H1 (cell line): ENCODE measurements at regions not wholly inside any gene's neighbourhood (a gene's known extent, or its start where the extent isn't known, plus 50 kb on each side); places are given as distances from the start of the nearest gene placed in this dataset.

ENCODE experiments used
- ASH2L ChIP-seq: fragments of 200-600, 300-600 bp; sonication (generic); IDR thresholded peaks from one replicate; pipeline ENCODE4 v1.7.1; 2017; ENCODE audit warnings: low read length
- ATF3 ChIP-seq: IDR thresholded peaks from 2 replicates; pipeline ENCODE4 v1.6.1; 2011; ENCODE audit warnings: low read depth, mild to moderate bottlenecking, low read length; ENCODE audit not compliant: insufficient read depth
- BCL11A ChIP-seq, 2 experiments: IDR thresholded peaks; one replicate each; pipeline ENCODE4 v1.6.1; 2011; ENCODE audit warnings: low read depth in 2 of 2, low read length in 2 of 2, mild to moderate bottlenecking in 2 of 2
- CHD2 ChIP-seq: IDR thresholded peaks from 2 replicates; pipeline ENCODE4 v1.6.1; 2012; ENCODE audit warnings: low read length, improper control_type of control experiment
- CTCF ChIP-seq, 3 experiments: IDR thresholded peaks; 1 replicate in 2 of 3; 2 replicates in 1 of 3; pipeline versions ENCODE4 v1.5.1 to v1.6.1; 2011; ENCODE audit warnings: low read length in 3 of 3, mild to moderate bottlenecking in 3 of 3, inconsistent platforms in 2 of 3, low read depth in 1 of 3, moderate library complexity in 1 of 3; ENCODE audit not compliant: insufficient read depth in 1 of 3; ENCODE audit errors: control extremely low read depth in 1 of 3
- JUN ChIP-seq: IDR thresholded peaks from 2 replicates; pipeline ENCODE4 v1.6.1; 2011; ENCODE audit warnings: low read depth, mild to moderate bottlenecking, improper control_type of control experiment, low read length
- MAX ChIP-seq: IDR thresholded peaks from 2 replicates; pipeline ENCODE4 v1.6.1; 2012; ENCODE audit warnings: inconsistent platforms
- POLR2A ChIP-seq, 2 experiments: IDR thresholded peaks; 1 replicate in 1 of 2; 2 replicates in 1 of 2; pipeline ENCODE4 v1.6.1; 2011; ENCODE audit warnings: low read depth in 2 of 2, low read length in 2 of 2, mild to moderate bottlenecking in 2 of 2; ENCODE audit errors: control extremely low read depth in 1 of 2
- TAF1 ChIP-seq: IDR thresholded peaks from 2 replicates; pipeline ENCODE4 v1.6.1; 2011; ENCODE audit warnings: mild to moderate bottlenecking, low read depth, low read length

- no peak for TF ChIP-seq CTCF (IDR thresholded peaks at IDR 0.05; ENCODE audit: control extremely low read depth in 1 of 3, insufficient read depth in 1 of 3, low read depth in 1 of 3, low read length in 3 of 3)
- no peak for TF ChIP-seq POLR2A (IDR thresholded peaks at IDR 0.05; ENCODE audit: control extremely low read depth in 1 of 2, low read depth in 2 of 2, low read length in 2 of 2)
- no peak for TF ChIP-seq TAF1
- TF ChIP-seq ATF3, result no peak
- no peak for TF ChIP-seq JUN
- TF ChIP-seq ASH2L, result no peak
- TF ChIP-seq BCL11A (IDR thresholded peaks at IDR 0.05; ENCODE audit: low read depth in 2 of 2, low read length in 2 of 2), result no peak
- TF ChIP-seq CHD2, result no peak
- no peak for TF ChIP-seq MAX
Measured at GRCh38 chr17:53740312-53740711, 82.4 kb upstream of the KIF2B start.
